OCI-LY7 (cell line): ENCODE measurements at regions not wholly inside any gene's neighbourhood (a gene's known extent, or its start where the extent isn't known, plus 50 kb on each side); places are given as distances from the start of the nearest gene placed in this dataset.
"Not testable (repeated sequence)": the region's sequence is repeated elsewhere in the genome, so short reads cannot be mapped to it uniquely, and the experiment has no call there.

Experiments used
- BruUV-seq: library from RNA; stranded (reverse); fragments of 400-500 nt; replicated peaks from 2 replicates; lab custom pipeline; 2021; lab: Mats Ljungman, UMichigan
- CTCF ChIA-PET: fragments of 300-600 bp; sonication (Branson Sonifier 250); formaldehyde crosslinking; loops from one replicate; lab custom pipeline; 2022; ENCODE audit warnings: antibody characterized with exemption; ENCODE audit not compliant: unreplicated experiment; lab: Charles Lee
- POLR2A ChIA-PET: fragments of 300-600 bp; sonication (Branson Sonifier 250); formaldehyde crosslinking; loops from one replicate; lab custom pipeline; 2022; ENCODE audit warnings: antibody characterized with exemption; lab: Charles Lee
- DNase-seq: peaks from one replicate; pipeline ENCODE4 v3.0.0-alpha.2; 2015; ENCODE audit warnings: low spot score
- H2AFZ ChIP-seq: fragments of 200-600 bp; sonication (generic), shearing (Covaris generic); 2 replicates; pipeline ENCODE4 v1.6.1; 2014; ENCODE audit warnings: mild to moderate bottlenecking, antibody characterized with exemption, low read length, moderate library complexity
- H3K27ac ChIP-seq: fragments of 200-600 bp; sonication (generic); 2 replicates; pipeline ENCODE4 v1.5.1; 2014; ENCODE audit warnings: mixed run types, low read depth, mild to moderate bottlenecking, moderate library complexity, low read length, inconsistent platforms; ENCODE audit not compliant: poor library complexity, severe bottlenecking
- H3K36me3 ChIP-seq: fragments of 200-600 bp; sonication (generic); 2 replicates; pipeline ENCODE4 v1.6.1; 2014; ENCODE audit warnings: mild to moderate bottlenecking, antibody characterized with exemption, low read length, moderate library complexity, mixed read lengths; ENCODE audit not compliant: insufficient read depth
- H3K4me1 ChIP-seq: fragments of 200-600 bp; sonication (generic); 2 replicates; pipeline ENCODE4 v1.5.1; 2014; ENCODE audit warnings: mild to moderate bottlenecking, low read length; ENCODE audit not compliant: insufficient read depth, poor library complexity, severe bottlenecking
- H3K4me2 ChIP-seq: fragments of 200-600 bp; sonication (generic); 2 replicates; pipeline ENCODE4 v1.6.1; 2014; ENCODE audit warnings: mild to moderate bottlenecking, low read length
- H3K4me3 ChIP-seq: fragments of 200-600 bp; sonication (generic); 2 replicates; pipeline ENCODE4 v1.5.1; 2014; ENCODE audit warnings: mild to moderate bottlenecking, low read depth, low read length; ENCODE audit not compliant: poor library complexity, severe bottlenecking
- H3K79me2 ChIP-seq: fragments of 200-600 bp; sonication (generic); 2 replicates; pipeline ENCODE4 v1.6.1; 2016; ENCODE audit warnings: low read depth, mild to moderate bottlenecking, low read length, moderate library complexity, mixed read lengths; ENCODE audit not compliant: insufficient read depth
- H3K9me2 ChIP-seq: fragments of 200-600 bp; sonication (generic); 2 replicates; pipeline ENCODE4 v1.6.1; 2016; ENCODE audit warnings: mild to moderate bottlenecking, low read length, mixed read lengths; ENCODE audit not compliant: insufficient read depth
- H3K9me3 ChIP-seq: fragments of 200-600 bp; sonication (generic); 2 replicates; pipeline ENCODE4 v1.6.1; 2014; ENCODE audit warnings: mild to moderate bottlenecking, mixed run types, low read length, mixed read lengths
- H4K20me1 ChIP-seq: fragments of 200-600 bp; sonication (generic); 2 replicates; pipeline ENCODE4 v1.6.1; 2014; ENCODE audit warnings: mild to moderate bottlenecking, antibody characterized with exemption, low read length, moderate library complexity, mixed read lengths; ENCODE audit not compliant: insufficient read depth
- intact Hi-C: fragments of 100-400 bp; cut with micrococcal nuclease; formaldehyde crosslinking; loops from one replicate; pipeline ENCODE4 v1.10.0; 2022; ENCODE audit not compliant: unreplicated experiment

DNA sequence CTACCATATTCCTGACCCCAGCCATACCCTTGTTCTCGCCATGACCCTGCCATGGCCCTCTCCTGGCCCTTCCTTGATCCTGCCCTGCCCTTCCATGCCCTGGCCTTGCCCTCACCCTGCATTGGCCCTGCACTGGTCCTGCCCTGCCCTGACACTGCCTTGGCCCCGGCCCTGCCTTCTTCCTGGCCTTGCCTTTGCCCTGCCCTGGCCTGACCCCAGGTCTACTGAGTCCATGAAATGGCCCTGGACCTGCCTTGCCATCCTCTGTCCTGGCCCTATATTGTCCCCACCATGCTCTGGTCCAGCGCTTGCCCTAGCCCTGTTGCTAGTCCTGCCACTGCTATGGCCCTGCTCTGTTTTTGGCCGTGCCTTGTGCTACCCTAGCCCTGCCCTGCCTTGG, 536.1 kb downstream of the FOXD4L6 start:
- H3K4me3 ChIP-seq, H3K9me3 ChIP-seq, CTCF ChIA-PET, intact Hi-C loops, H3K9me2 ChIP-seq, H3K4me1 ChIP-seq, H2AFZ ChIP-seq, H3K4me2 ChIP-seq, BruUV-seq, H3K27ac ChIP-seq, H4K20me1 ChIP-seq, POLR2A ChIA-PET, H3K36me3 ChIP-seq, H3K79me2 ChIP-seq, DNase-seq: not testable (repeated sequence)

GRCh38 chr9:40591915-40592314, 536.6 kb downstream of the FOXD4L6 start:
- CTCF ChIA-PET, H3K4me1 ChIP-seq, BruUV-seq, H3K36me3 ChIP-seq, H4K20me1 ChIP-seq, H3K9me3 ChIP-seq, DNase-seq, H3K79me2 ChIP-seq, intact Hi-C loops, H2AFZ ChIP-seq, H3K9me2 ChIP-seq, H3K27ac ChIP-seq, H3K4me2 ChIP-seq, POLR2A ChIA-PET, H3K4me3 ChIP-seq: not testable (repeated sequence)

DNA sequence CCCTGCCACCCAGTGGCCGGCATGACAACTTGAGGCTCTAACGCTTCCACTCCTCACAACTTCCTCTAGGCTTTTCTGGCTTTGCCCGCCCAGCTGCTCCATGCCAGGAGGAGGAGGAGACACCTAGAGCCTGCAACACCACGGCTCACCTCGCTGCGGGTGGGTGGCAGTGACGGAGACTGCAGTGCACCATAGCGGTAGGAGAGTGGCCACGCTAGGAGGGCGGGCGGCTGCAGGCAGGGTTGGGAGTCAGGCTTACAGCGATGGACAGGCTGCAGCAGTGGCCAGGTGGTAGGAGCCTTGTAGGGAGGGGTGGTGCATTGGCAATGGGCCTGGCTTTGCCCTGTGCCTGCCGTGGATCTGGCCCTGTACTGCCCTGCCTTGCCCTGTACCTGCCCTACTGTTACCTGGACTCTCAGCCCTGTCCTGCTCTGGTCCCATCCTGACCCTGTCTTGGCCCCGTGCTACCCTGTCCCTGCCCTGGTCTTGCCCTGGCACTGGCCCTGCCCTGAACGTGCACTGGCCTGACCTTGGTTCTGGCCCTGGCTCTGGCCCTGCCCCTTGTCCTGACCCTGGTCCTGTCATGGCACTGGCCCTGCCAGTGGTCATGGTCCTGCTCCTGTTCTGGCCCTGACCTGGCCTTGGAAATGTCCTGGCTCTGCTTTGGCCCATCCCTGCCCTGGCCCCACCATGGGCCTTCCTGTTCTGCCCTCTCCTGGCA, 540.8 kb downstream of the FOXD4L6 start:
- H3K36me3 ChIP-seq, H3K27ac ChIP-seq, H4K20me1 ChIP-seq, H3K4me3 ChIP-seq, intact Hi-C loops, H3K9me2 ChIP-seq, BruUV-seq, H3K9me3 ChIP-seq, CTCF ChIA-PET, POLR2A ChIA-PET, H3K4me2 ChIP-seq, H3K79me2 ChIP-seq, H2AFZ ChIP-seq, DNase-seq, H3K4me1 ChIP-seq: not testable (repeated sequence)

DNA sequence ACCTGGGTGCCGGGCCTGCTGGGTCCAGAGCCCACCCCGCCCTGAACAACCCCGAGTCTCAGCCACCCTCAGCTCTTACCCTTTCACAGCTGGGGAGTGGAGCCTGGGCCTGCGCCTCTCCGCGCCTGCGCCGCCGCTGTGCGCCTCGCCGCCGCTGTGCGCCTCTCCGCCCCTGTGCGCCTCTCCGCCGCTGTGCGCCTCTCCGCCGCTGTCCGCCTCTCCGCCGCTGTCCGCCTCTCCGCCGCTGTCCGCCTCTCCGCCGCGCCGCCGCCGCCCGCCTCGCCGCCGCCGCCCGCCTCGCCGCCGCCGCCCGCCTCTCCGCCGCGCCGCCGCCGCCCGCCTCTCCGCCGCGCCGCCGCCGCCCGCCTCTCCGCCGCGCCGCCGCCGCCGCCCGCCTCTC, 544.4 kb downstream of the FOXD4L6 start:
- H3K27ac ChIP-seq, H3K79me2 ChIP-seq, BruUV-seq, H4K20me1 ChIP-seq, H3K4me3 ChIP-seq, H3K9me3 ChIP-seq, H2AFZ ChIP-seq, CTCF ChIA-PET, POLR2A ChIA-PET, DNase-seq, intact Hi-C loops, H3K4me2 ChIP-seq, H3K4me1 ChIP-seq, H3K36me3 ChIP-seq, H3K9me2 ChIP-seq: not testable (repeated sequence)

DNA sequence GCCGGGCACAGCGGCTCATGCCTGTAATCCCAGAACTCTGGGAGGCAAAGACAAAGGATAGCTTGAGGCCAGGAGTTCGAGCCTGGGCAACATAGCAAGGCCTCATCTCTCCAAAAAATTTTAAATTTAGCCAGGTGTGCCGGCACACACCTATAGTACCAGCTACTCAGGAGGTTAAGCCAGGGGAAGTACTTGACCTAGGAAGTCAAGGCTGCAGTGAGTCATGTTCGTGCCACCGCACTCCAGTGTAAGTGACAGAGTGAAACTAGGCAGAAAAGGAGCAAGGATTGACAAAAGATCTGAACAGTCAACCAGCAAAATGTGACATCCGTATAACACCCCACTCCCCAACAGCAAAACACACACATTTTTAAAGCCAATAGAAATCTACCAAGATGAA, 545.3 kb downstream of the FOXD4L6 start:
- intact Hi-C loops, result not testable (repeated sequence)

GRCh38 chr9:40578908-40579307, 549.6 kb downstream of the FOXD4L6 start:
- H4K20me1 ChIP-seq, H3K9me3 ChIP-seq, CTCF ChIA-PET, H3K4me2 ChIP-seq, DNase-seq, H3K4me3 ChIP-seq, H3K36me3 ChIP-seq, H3K4me1 ChIP-seq, H2AFZ ChIP-seq, H3K27ac ChIP-seq, intact Hi-C loops, H3K9me2 ChIP-seq, POLR2A ChIA-PET, H3K79me2 ChIP-seq, BruUV-seq: not testable (repeated sequence)

More for the DNA sequence above, 545.3 kb downstream of the FOXD4L6 start:
- H3K36me3 ChIP-seq, H2AFZ ChIP-seq, H4K20me1 ChIP-seq, H3K4me2 ChIP-seq, H3K79me2 ChIP-seq, POLR2A ChIA-PET, CTCF ChIA-PET, DNase-seq, BruUV-seq, H3K9me3 ChIP-seq, H3K4me1 ChIP-seq, H3K9me2 ChIP-seq: not testable (repeated sequence)
- H3K27ac ChIP-seq, result peak overlapping the region; percentile 60
- peak overlapping the region; percentile 46 for H3K4me3 ChIP-seq
